GM18519 (cell line): ENCODE measurements at regions not wholly inside any gene's neighbourhood (a gene's known extent, or its start where the extent isn't known, plus 50 kb on each side); places are given as distances from the start of the nearest gene placed in this dataset.

ENCODE experiments used
- ATAC-seq: cut with Tn5 transposase; IDR thresholded peaks from one replicate; pipeline ENCODE4 v1.9.1; 2021; ENCODE audit warnings: mild to moderate bottlenecking, moderate library complexity; ENCODE audit not compliant: unreplicated experiment, low FRiP score

DNA sequence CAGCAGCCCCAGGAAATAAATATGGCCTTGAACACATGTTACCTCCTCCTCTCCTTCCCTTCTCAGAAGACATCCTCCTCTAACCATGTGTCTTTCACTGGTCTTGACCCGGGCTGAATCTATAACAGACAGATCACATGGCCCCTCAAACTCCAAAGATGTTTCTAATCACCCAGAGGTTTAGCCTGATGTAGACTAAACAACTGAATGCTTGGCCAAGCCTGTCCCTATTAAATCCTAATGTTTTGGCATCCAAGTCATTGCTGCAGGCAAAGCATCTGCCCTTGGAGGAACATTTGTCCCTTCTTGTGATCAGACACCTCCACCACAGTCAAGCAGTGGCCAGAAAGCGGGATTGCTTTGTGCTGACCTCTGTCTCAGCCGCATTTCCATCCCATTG is 65.5 kb downstream of the ANKRD60 start:
- ATAC-seq: no peak

DNA sequence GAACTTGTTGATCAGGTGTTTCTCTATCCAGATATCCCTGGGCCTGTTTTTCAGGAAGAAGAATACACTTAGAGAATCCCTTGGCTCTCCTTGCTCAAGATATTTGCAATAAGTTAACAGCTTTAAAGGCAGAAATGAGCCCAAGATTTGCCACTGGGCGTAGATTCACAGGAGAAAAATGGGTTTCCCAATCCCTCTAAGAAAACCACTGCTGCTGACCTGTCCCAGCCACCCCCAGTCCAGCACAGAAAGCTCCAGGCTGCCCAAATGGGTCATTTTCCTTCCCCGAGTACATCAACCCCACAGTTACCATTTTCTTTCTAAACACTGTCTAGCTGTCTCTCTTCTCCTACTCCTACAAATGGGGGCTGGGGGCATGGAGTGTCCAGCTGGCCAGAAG is 67.3 kb downstream of the ANKRD60 start:
- ATAC-seq: no peak

DNA sequence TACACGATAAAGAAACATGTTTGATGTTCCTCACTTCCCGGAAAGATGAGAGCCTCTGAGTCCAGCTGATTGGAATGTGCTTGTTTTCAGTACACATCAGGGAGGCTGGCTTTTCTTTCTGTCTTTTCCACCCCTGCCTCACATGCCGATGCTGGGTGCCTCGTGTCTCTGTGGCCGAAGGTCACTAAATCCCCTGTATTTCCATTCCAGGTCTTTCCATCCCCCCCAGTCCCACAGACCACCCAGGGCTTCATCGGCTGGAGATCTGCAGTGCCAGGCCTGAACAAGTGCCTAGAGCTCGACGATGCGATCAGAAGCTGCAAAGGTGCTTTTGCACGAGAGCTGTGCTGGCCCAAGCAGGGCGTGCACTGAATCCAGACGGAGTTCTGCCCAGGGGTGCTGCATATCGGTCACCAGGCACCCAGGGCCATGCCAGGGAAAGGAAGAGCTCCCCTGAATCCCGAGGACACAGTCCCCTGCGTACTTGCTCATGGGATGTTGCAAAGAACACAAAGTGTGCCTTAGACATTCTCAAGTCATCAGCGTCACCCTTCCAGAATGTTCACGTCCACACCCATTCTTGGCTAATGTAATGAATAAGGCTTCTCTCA is 67.9 kb downstream of the ANKRD60 start:
- ATAC-seq: no peak

DNA sequence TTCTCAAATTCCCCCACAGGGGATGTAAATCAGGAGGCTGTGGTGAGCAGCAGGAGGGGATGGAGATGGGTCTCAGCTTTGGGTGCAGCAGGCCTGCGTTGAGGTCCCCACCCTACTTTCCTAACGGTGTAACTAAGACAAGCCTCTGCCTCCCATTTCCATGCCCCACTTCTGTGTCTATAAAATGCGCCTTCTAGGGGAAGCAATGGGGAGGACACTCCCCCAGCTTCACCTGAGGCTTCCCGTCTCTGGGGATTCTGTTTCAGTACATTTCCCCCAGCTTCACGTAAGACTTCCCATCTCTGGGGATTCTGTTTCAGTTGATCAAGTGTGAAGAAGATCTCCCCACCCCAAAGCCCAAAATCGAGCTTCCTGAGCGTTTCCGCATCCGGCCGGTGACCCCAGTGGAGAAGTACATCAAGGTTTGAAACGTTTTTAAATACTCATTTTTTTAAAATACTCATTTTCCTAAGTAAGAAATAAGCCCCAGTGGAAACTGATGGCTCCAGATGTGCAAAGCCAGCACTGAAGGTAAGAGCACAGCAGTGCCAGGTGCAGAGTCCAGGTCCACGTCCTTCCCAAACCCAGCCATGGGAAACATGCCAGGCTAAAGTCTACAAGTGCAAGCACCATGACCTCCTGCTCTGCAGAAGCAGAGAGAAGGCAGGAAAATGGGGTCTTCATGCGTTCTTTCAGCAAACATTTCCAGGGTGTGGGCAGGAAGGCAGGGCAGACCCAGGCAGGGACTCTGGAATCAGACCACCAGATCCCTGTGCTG is 73.1 kb downstream of the ANKRD60 start:
- no peak for ATAC-seq

DNA sequence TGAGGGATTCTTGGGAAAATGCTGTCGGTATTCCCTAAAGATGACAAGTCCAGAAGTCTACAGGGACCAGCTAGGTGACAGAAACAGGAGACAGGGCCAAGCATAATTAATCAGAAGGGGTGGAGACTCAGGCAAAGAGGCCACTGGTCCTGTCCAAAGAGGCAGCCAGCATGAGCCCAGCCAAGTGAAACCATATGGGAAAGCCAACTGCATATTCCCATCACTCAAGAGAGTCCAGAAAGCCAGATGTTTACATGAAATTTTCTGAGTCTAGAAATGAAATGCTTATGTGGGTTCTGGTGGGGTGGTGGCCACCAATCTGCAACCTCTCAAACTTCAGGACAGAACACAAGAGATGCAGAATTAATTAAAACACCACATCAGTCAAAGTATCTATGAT is 74.3 kb downstream of the ANKRD60 start:
- no peak for ATAC-seq

DNA sequence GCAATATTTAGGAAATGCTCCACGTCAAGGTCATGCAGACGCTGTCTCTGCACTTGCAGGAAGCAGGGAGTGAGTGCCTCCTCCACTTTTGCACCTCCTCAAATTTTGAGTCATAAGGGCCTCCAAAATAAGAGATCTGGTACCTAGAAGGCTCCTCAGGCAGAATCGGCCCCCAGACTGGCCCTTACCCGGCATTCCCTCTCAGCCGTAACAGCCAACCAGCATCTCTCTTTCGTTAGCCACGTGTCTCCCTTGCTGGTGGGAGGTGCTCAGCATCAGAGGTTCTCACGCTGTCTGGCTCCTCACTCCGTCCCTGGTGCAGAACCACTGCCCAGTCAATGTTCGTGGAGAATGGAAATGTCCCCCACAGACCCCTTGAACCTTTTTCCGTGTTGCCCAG is 75.3 kb downstream of the ANKRD60 start:
- no peak for ATAC-seq

DNA sequence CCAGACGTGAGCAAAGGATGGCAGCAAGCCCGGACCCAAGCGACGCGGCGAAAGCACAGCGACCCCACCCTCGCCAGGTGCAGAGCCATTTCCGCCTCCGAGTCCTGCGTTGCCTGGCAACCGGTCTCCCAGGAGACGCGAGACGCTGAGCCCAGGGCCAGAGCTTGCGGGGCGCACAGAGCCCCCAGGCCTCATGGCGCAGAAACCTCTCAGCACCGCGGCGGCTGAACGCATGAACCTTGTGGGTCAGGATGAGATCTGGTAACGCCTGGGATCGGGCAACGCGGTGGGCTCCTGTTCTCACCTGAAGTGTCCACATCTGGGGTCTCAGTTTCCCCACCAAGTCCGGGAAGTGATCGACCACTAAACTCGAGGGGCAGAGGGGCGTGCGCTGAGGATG is 77.7 kb downstream of the ANKRD60 start:
- no peak for ATAC-seq

DNA sequence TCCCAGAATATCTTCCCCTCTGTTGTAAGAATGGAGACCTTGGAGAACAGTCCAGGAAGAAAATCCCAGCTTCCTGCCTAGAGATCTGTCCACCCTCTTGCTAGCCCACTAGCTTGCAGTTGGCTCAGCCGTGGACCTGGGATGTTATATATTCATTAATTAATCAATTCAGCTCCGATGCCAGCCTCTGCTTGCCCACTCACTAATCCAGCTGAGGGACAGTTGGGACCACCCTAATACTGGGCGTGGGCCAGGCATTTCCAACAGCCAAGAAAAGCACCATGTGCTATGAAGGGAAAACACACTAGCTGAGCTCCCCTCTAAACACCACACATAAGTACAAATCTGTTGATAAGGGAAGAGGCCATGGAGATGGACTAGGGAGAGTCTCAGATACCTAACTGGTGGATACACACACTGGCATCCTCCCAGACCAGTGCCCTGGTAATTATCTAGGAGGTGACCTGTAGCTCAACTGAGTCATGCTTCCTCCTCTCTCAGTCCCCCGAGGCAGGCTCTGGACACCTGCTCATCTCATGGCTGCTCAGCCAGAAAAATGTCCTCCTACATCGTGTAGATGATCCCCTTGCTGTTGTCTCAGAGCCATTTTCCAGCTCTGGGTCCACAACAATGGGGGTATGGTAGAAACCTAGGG is 78.9 kb downstream of the ANKRD60 start:
- ATAC-seq: no peak

DNA sequence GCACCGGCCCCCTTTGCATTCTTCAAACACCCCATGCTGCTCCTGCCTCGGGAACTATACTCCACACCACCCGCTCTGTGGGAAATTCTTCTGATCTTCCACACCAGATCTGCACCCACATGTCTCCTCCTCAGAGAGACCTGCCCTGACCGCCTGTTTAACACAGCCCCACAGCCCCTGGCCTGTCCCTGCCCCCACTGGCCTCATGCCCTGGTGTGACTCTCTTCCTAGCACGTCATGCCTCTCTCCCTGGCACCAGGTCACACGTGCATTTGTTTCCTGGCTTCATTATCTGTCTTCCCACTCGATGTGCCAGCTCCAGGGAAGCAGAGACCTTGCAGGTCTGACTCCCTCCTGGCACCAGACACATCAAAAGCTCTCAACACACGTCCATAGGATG is 79.6 kb downstream of the ANKRD60 start:
- ATAC-seq: no peak

DNA sequence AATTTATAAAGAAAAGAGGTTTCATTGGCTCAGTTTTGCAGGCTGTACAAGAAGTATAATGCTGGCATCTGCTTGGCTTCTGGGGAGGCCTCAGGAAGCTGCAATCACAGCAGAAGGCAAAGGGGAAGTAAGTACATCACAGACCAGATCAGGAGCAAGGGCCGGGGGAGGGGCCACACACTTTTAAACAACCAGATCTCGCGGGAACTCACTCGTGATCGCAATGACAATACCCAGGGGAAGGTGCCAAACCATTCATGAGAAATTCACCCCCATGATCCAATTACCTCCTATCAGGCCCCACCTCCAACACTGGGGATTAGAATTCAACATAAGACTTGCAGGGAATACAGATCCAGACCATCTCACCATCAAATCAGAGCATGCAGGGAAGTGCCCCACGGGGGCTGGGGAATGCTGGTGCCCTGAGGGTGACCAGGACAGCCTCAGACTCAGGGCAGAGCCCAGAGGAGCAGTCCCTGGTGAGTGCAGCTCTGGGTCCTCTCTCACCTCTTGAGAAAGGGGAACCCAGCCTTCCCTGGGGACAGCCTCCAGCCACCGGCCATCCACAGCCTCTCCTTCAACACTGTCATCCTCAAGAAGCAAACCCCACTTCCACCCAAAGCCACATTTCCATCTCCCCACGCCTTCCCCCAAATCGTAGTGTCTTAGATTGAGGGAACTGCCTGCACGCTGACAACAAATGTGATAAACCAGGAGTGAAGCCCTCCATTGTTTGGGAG is 80.7 kb downstream of the ANKRD60 start:
- ATAC-seq: no peak

DNA sequence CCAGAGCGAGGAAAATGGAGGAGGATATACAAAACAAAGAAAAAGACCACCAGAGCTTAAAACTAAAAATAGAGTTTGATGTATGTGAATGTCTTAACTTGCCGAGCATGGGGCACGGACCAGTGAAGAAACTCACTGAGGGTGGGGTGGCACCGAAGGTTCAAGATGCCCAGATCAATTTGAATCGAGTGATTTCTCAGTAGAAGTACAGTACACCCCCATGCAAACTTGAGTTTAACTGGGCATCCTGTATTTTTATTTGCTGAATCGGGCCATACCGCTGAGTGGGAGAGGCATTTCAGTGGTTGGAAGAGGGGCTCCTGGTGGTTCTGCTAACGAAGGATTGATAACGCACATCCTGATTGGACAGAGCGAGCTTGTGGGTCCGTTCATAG is 81.7 kb downstream of the ANKRD60 start:
- ATAC-seq: no peak

DNA sequence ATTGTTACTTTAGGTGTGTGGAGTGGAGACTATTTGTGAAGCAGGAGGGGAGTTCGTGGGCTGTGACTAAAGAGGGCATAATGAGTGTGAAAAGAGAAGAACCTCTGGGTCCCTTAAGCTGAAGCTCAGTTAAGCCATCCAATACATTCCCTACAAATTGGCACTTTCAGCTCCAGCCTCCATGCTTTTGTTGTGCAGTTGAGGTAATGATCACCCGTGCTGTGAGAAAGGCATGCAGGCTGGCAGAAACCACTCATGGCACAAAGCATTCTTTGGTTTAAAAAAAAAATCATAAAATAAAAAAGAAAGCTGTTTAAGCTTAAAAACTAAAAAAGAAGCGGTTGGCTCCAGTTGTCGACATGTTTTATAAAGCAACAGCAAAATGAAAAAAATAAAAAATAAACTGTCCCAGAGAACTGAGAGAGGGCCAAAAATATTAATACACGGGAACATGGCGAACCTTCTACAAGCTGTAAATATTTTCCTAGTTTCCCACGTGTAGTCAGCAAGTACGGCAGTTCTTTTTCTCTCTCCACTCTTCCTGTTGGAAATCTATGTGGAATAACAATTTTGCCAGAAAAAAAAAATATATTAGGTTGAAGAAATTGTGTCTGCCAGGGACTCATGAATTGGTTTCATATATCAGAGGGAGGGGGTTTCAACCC is 82.2 kb downstream of the ANKRD60 start:
- no peak for ATAC-seq

DNA sequence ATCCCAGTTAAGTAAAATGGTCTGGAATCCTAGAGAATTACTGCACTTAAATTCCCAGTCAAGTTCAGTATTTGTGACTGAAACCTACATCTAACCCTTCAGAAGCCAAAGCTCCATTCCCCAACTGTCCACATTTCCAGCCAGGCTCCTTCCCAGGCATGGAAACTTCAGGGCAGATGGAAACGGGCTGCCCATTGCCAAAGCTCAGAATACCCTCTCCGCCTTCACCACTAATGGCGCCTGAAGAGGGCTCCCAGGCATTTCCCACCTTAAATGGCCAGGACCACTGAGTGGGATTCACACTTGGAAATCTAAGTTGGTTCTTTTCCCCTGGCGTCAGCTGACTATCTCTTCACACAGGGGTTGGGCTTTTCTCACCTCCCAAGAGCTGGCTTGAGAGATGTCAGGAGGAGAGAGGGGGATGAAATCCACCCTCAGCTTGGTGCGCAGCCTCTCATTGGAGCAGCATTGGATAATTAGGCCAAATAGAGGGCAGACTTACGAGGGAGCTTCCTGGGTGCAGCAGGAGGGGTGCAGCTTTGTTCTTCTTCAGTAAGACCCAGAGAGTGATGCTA is 82.9 kb downstream of the ANKRD60 start:
- no peak for ATAC-seq

DNA sequence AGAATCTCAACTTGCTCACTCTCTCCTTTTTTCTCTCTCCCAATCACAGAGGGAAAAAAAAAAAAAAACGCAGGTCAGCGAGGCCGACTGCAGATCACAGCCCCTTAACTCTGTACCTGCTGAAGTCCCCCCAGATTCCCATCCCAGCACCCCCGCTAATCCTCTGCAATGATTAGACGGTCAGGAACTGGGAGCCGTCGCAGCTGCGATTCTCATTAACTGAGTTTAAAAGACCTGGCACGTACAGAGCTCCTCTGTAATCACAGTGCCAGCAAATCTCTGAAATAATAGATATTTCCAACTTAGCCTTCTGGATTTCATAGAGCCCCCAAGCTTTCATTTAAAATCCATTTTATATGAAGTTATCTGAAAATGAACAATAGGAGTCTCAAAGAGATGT is 84.4 kb downstream of the ANKRD60 start:
- no peak for ATAC-seq

DNA sequence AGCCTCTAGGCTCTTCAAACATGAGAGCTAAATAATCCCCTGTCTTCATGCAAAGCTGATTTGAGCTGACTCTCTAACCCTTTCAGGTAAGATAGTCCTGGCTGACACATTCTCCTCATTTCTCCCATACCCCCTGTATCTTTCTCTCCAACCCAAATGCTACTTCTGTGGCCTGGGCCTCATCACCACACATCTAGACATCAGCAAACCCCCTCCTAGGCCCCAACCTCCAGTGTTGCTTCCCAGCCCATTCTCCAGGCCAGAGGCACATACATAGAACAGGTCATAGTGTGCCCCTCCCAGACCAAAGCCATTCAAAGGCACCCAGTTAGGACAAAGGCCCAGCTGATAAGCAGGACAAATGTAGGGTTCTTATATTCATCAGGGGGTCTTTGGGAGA is 84.9 kb downstream of the ANKRD60 start:
- ATAC-seq: no peak

DNA sequence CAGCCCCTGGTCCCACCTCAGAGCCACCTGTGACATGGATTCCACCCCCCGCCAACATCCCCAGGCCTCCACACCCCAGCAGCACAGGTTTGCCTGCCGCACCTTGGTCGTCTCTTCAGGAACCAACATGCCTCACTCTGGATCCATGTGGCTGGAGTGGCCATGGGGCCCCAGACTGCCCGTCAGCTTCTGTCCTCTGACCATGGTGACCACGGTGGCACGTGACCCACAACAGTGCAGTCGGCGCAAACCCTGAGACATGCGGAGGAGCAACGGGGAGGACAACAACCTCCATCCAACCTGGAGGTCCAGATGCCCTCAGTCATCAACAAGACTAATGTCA is 85.6 kb downstream of the ANKRD60 start:
- ATAC-seq: no peak

DNA sequence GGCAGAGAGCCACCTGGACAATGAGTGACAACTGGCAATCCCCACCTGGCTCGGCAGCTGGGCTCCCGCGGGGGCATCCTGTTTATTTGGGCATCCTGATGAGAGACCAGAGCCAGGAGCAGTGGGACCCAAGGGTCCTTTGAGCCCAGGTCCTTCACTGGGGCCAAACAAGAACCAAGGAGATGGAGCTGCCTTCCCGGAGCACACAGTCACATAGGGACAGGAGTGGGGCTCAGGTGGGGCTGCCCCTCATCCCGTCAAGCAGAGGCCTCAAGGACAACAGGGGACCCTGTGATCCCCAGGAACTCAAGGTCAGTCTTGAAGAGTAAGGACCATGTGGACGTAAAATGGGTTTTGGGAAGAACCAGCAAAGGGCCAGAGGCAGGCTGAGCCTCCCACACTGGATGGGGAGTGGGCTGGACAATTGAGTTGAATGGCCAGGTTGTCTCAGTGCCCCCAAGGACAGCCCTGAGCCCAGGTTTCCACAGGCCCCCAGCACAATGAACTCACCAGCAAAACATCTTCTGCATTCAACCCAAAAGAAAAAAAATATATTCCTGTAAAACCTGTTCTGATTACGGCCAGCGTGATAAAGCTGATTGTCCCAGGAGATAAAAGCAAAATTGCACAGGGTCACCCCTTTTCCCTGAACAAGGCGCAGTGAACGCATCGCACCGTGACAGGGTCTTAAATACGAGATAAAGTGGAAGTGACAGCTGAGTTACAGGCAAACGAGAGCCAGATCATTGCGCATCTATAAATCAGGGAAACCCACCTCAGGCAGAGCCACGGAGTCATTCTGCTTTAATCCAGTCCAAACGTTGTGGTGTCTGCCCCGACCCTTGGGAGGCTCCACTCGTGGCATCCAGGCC is 86.2 kb downstream of the ANKRD60 start:
- ATAC-seq: no peak

DNA sequence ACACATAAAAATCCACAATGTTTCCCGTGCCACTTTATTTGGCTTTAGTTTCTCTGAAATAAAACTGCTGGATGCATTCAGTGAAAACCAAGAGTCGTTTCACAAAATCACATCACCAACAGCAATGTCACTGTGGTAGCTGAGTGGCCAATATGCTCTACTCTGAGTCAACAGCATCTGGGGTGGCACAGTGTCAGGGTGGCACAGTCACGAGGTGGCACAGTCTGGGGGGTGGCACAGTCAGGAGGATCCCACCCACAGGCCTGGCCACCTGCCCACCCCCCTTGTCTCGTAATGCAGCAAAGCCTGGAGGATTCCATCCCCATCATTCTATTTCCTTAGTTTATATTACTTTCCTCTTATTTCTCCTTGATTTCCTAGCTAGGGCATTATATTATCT is 87.0 kb downstream of the ANKRD60 start:
- ATAC-seq: no peak

DNA sequence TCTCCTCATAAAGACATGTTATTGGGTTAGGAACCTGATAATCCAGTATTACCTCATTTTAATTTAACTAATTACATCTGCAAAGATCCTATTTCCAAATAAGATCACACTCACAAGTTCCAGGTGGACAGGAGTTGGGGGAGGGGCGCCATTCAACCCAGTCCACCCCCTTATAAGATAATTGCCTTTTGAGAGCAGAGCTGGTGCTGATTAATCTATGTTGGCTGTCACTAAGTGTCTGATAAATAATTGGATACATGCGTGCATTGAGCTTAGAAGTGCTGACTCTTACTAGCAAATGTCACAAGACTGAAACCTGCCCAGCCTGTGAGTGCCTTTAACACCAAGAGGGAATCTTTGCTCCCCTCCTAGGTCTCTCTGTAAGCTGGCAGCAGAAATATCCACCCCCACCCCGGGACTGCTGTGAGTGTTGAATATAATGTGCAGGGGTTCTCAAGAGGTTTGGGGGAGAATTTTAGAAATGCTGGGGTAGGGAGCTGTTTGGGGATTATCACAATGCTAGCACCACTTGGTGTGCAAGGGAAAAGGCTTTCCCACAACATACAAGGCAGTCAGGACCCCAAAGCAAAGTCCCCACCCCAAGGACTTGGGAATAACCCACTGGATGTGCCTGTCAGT is 87.5 kb downstream of the ANKRD60 start:
- ATAC-seq: no peak
